Natural killer cell (primary cell): ENCODE measurements at regions not wholly inside any gene's neighbourhood (a gene's known extent, or its start where the extent isn't known, plus 50 kb on each side); places are given as distances from the start of the nearest gene placed in this dataset.

Source experiments
- ATAC-seq, 3 donors: fragments of 150-1000 bp in 2 of 3; fragments of 200-7000 bp in 1 of 3; cut with Tn5 transposase; 1 replicate in 1 of 3; 2 replicates in 2 of 3; pipeline ENCODE4 v1.10.0; 2021; ENCODE audit warnings: mild to moderate bottlenecking in 2 of 3, moderate library complexity in 2 of 3
- DNase-seq, 2 donors: peaks; one replicate each; pipeline versions ENCODE4 v3.0.0 to v3.0.0-alpha.2; 2013 to 2021; ENCODE audit warnings: mixed read lengths in 1 of 2
- H3K27ac ChIP-seq: one replicate; pipeline ENCODE4 v1.5.1; 2013; ENCODE audit warnings: mild to moderate bottlenecking, low read length
- H3K27me3 ChIP-seq: one replicate; pipeline ENCODE4 v1.6.1; 2013; ENCODE audit warnings: low read length; ENCODE audit not compliant: control insufficient read depth, insufficient read depth
- H3K36me3 ChIP-seq: one replicate; pipeline ENCODE4 v1.6.1; 2013; ENCODE audit warnings: low read length; ENCODE audit not compliant: control insufficient read depth, insufficient read depth
- H3K4me1 ChIP-seq: one replicate; pipeline ENCODE4 v1.6.1; 2013; ENCODE audit warnings: low read length; ENCODE audit not compliant: control insufficient read depth, insufficient read depth
- H3K4me3 ChIP-seq: one replicate; pipeline ENCODE4 v1.5.1; 2013; ENCODE audit warnings: low read length
- H3K9me3 ChIP-seq: one replicate; pipeline ENCODE4 v1.6.1; 2013; ENCODE audit warnings: low read length; ENCODE audit not compliant: control insufficient read depth, insufficient read depth
- H3K27ac Mint-ChIP-seq, 2 donors: one replicate each; pipeline ENCODE4 v1.8.0; 2022; ENCODE audit warnings: mild to moderate bottlenecking in 2 of 2, mixed read lengths in 2 of 2, moderate library complexity in 1 of 2
- H3K27me3 Mint-ChIP-seq, 2 donors: one replicate each; pipeline ENCODE4 v1.8.0; 2022; ENCODE audit warnings: low read depth in 2 of 2, mixed read lengths in 2 of 2
- H3K36me3 Mint-ChIP-seq: one replicate; pipeline ENCODE4 v1.8.0; 2022; ENCODE audit warnings: mixed read lengths
- H3K4me1 Mint-ChIP-seq, 2 donors: one replicate each; pipeline ENCODE4 v1.8.0; 2022; ENCODE audit warnings: mixed read lengths in 2 of 2
- H3K4me3 Mint-ChIP-seq: one replicate; pipeline ENCODE4 v1.8.0; 2022; ENCODE audit warnings: mild to moderate bottlenecking, moderate library complexity, mixed read lengths
- H3K9me3 Mint-ChIP-seq, 2 donors: one replicate each; pipeline ENCODE4 v1.8.0; 2022; ENCODE audit warnings: mixed read lengths in 2 of 2
- CTCF ChIP-seq: fragments of 200-600 bp; IDR thresholded peaks from one replicate; pipeline ENCODE4 v1.8.0; 2022; ENCODE audit warnings: antibody characterized with exemption
- WGBS: methylation state at CpG from one replicate; pipeline ENCODE4 v1.1.7; 2013; ENCODE audit warnings: missing lambda C conversion rate; ENCODE audit not compliant: insufficient coverage; 5-methylcytosine and 5-hydroxymethylcytosine counted together
- intact Hi-C: fragments of 100-400 bp; cut with micrococcal nuclease; formaldehyde crosslinking; loops from one replicate; pipeline ENCODE4 v1.14.2; 2022

- Histone ChIP-seq H3K36me3 (no peaks in the 10 kb centered on the region), H3K9me3 (no peaks in the 10 kb centered on the region), H3K27ac (no peak overlapping the region), H3K27me3 (peaks cover 5% of the 10 kb centered on the region), H3K4me3 (no peak overlapping the region), H3K4me1 (no peaks in the 10 kb centered on the region)
- intact Hi-C loops, result no loop called here
- H3K4me3 Mint-ChIP-seq, result no peak overlapping the region
- no peak overlapping the region for H3K27ac Mint-ChIP-seq
- whole genome bisulfite sequencing, result 64% methylated on average over 2 of the region's 2 CpGs
- no peak for TF ChIP-seq CTCF
- H3K27me3 Mint-ChIP-seq, result peaks cover 17 to 26% of the 10 kb centered on the region in 2 donors
- no peak for DNase-seq
- no peaks in the 10 kb centered on the region for H3K36me3 Mint-ChIP-seq
- peaks cover 3 to 5% of the 10 kb centered on the region in 2 donors for H3K9me3 Mint-ChIP-seq
- ATAC-seq, result no peak
- H3K4me1 Mint-ChIP-seq, result peaks cover 0 to 5% of the 10 kb centered on the region in 2 donors
Observed at GRCh38 chr1:113192242-113192641, 119.2 kb downstream of the LRIG2 start.

- H3K9me3 ChIP-seq, result no peaks in the 10 kb centered on the region
- peaks cover 3 to 5% of the 10 kb centered on the region in 2 donors for H3K9me3 Mint-ChIP-seq
- H3K4me3 Mint-ChIP-seq, result no peak overlapping the region
- no peaks in the 10 kb centered on the region for H3K4me1 ChIP-seq
- no peak overlapping the region for H3K27ac Mint-ChIP-seq
- peaks cover 5% of the 10 kb centered on the region for H3K27me3 ChIP-seq
- peaks cover 12 to 26% of the 10 kb centered on the region in 2 donors for H3K27me3 Mint-ChIP-seq
- DNase-seq, result no peak
- intact Hi-C loops, result no loop called here
- no peak overlapping the region for H3K27ac ChIP-seq
- H3K36me3 ChIP-seq, result no peaks in the 10 kb centered on the region
- ATAC-seq, result no peak
- H3K36me3 Mint-ChIP-seq, result no peaks in the 10 kb centered on the region
- TF ChIP-seq CTCF, result no peak
- H3K4me3 ChIP-seq, result no peak overlapping the region
- peaks cover 0 to 5% of the 10 kb centered on the region in 2 donors for H3K4me1 Mint-ChIP-seq
- WGBS, result no CpG with 5 or more reads among the region's 1 CpG
Observed at GRCh38 chr1:113192980-113193379, 120.0 kb downstream of the LRIG2 start.

GRCh38 chr1:113194846-113195830 lies 122.1 kb downstream of the LRIG2 start:
- H3K4me1 ChIP-seq, result no peaks in the 10 kb centered on the region
- WGBS, result 88% methylated on average over 18 of the region's 18 CpGs

More at GRCh38 chr1:113194846-113195830, 122.1 kb downstream of the LRIG2 start:
- Histone ChIP-seq H3K27ac (no peak overlapping the region), H3K36me3 (no peaks in the 10 kb centered on the region), H3K9me3 (no peaks in the 10 kb centered on the region), H3K27me3 (peaks cover 5% of the 10 kb centered on the region), H3K4me3 (no peak overlapping the region)
- ATAC-seq (no peak), DNase-seq (no peak)
- Mint-ChIP-seq H3K9me3 (peaks cover 3 to 5% of the 10 kb centered on the region in 2 donors), H3K36me3 (no peaks in the 10 kb centered on the region), H3K4me1 (peaks cover 0 to 5% of the 10 kb centered on the region in 2 donors), H3K27ac (no peak overlapping the region), H3K4me3 (no peak overlapping the region), H3K27me3 (peaks cover 6 to 19% of the 10 kb centered on the region in 2 donors)
- no peak for TF ChIP-seq CTCF
- intact Hi-C loops, result no loop called here
